ENCODE measurements at regions not wholly inside any gene's neighbourhood (a gene's known extent, or its start where the extent isn't known, plus 50 kb on each side); places are given as distances from the start of the nearest gene placed in this dataset.
A peak's percentile ranks its signal among the peaks of the same experiment; 100 is the strongest.

DNA sequence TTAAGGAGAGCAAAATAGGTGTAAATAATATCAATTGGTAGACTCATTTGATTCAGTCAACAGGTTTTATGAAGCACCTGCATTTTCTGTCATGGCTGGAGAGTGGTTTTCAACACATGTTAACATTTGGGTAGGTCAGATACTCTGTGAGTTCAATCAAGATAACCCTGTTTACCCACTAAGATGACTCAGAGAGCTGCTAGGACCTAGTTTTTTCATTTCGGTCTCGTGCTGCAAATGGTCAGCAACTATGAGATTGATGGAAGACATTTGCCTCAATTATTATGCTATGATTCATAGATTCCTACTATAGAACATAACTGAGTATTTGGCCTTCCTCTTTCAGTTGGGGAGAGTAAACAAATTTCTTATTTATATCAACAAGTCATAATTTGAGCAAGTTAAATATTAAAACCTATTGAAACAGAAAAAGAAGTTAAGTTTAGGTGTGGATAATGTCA, 391.4 kb upstream of the CITED2 start:
- Mint-ChIP-seq H3K4me3 (no peak overlapping the region), H3K27ac (peak overlapping the region; percentile 1 to 43 (median 11)), H3K9me3 (no peaks in the 10 kb centered on the region), H3K4me1 (peaks cover 69% of the 10 kb centered on the region), H3K27me3 (ENCODE audit: low read depth) (no peaks in the 10 kb centered on the region), H3K36me3 (ENCODE audit: low read depth) (no peaks in the 10 kb centered on the region)
- TF ChIP-seq, protein P1, sequence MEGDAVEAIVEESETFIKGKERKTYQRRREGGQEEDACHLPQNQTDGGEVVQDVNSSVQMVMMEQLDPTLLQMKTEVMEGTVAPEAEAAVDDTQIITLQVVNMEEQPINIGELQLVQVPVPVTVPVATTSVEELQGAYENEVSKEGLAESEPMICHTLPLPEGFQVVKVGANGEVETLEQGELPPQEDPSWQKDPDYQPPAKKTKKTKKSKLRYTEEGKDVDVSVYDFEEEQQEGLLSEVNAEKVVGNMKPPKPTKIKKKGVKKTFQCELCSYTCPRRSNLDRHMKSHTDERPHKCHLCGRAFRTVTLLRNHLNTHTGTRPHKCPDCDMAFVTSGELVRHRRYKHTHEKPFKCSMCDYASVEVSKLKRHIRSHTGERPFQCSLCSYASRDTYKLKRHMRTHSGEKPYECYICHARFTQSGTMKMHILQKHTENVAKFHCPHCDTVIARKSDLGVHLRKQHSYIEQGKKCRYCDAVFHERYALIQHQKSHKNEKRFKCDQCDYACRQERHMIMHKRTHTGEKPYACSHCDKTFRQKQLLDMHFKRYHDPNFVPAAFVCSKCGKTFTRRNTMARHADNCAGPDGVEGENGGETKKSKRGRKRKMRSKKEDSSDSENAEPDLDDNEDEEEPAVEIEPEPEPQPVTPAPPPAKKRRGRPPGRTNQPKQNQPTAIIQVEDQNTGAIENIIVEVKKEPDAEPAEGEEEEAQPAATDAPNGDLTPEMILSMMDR (IDR thresholded peaks at IDR 0.05; ENCODE audit: unreplicated experiment in 3 of 3), result no peak

DNA sequence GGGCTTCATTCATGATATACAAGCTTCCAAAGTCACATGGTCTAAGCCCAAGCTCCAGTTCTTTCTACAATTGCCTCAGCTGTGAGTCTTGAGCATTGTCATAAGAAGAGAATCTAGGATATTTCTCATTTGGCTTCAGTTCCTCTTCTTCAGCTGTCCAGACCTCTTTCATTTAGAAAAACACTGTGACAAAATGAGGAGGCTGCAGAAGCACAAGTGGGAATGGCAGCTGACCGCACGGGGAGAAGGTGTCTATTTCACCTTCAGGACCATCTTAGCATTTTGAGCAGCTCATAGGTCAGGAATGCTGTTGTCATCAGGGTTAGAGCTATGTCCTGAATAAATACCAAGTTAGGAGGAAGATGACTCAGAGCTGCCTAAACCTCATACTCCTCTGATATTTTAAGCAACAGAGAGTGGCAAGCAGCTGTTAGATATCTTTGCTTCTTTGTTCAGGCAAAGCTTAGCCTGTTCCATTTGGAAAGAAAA, 390.1 kb upstream of the CITED2 start:
- no peaks in the 10 kb centered on the region for H3K27me3 Mint-ChIP-seq (ENCODE audit: low read depth)
- TF ChIP-seq, protein P1 (IDR thresholded peaks at IDR 0.05; ENCODE audit: unreplicated experiment in 3 of 3), result no peak
- peak overlapping the region in 1 of 3 experiments; percentile 21 for H3K4me3 Mint-ChIP-seq
- no peaks in the 10 kb centered on the region for H3K9me3 Mint-ChIP-seq
- H3K4me1 Mint-ChIP-seq, result peaks cover 76% of the 10 kb centered on the region
- peak overlapping the region; percentile 85 to 90 (median 87) for H3K27ac Mint-ChIP-seq
- no peaks in the 10 kb centered on the region for H3K36me3 Mint-ChIP-seq (ENCODE audit: low read depth)

DNA sequence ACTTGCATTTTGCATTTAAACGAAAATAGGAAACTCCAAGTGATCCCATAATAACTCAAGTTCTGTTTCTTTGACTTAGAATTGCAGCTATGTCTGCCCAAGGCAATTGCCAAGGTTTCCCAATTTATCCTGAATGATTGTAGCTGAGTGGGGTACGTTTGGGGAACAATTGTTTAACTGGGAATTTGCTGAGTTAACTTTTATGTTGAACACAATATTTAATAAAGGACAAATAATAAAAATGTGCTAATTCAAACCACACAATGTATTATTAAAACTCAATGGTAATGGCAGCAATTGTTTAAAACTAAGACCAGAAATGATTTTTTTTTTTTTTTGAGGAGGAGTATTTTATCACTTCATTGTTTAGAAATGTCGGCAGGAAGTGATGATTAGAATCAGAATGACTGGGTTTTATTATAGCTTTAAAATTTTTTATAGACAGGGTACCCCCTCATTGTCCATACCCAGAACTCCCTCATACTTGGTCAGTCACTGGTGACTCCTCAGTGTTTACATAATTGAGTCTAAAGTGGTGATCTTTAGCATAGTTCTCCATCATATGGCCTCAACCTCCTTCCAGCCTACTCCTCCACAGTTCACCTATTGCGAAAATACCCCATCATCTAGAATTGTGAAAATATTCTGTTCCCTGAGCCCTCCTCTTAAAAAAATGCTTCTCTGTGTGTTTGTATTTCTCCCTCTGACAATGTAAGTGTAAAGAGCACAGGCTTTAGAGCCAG, 389.2 kb upstream of the CITED2 start:
- Mint-ChIP-seq H3K4me1 (peaks cover 74% of the 10 kb centered on the region), H3K4me3 (no peak overlapping the region), H3K9me3 (no peaks in the 10 kb centered on the region), H3K27me3 (ENCODE audit: low read depth) (no peaks in the 10 kb centered on the region), H3K36me3 (ENCODE audit: low read depth) (no peaks in the 10 kb centered on the region), H3K27ac (peak overlapping the region; percentile 85 to 90 (median 87))
- TF ChIP-seq, protein P1 (IDR thresholded peaks at IDR 0.05; ENCODE audit: unreplicated experiment in 3 of 3), result no peak

DNA sequence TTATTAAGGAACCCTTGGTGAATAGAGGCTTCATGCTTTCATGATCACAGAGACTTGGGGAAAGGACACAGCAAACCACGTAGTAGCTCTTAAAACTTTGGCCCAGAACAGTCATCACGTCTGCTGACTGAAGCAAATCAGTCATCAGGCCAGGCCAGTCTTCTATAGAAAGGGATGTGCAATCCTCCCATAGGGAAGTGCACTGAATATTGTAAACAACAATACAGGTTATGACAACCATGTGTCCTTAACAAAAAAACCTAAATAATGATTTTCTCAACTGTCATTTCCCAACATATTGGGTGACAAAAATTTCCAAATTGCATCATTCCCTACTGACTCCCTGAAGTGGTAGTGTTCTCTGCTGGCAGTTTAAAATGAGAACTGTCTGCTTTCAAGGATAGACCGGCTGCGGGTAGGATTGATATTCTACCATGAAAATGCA, 388.2 kb upstream of the CITED2 start:
- no peaks in the 10 kb centered on the region for H3K27me3 Mint-ChIP-seq (ENCODE audit: low read depth)
- peaks cover 74% of the 10 kb centered on the region for H3K4me1 Mint-ChIP-seq
- H3K9me3 Mint-ChIP-seq, result no peaks in the 10 kb centered on the region
- H3K4me3 Mint-ChIP-seq, result no peak overlapping the region
- no peaks in the 10 kb centered on the region for H3K36me3 Mint-ChIP-seq (ENCODE audit: low read depth)
- TF ChIP-seq, protein P1 (IDR thresholded peaks at IDR 0.05; ENCODE audit: unreplicated experiment in 3 of 3), result no peak
- peak overlapping the region; percentile 75 to 81 (median 80) for H3K27ac Mint-ChIP-seq

DNA sequence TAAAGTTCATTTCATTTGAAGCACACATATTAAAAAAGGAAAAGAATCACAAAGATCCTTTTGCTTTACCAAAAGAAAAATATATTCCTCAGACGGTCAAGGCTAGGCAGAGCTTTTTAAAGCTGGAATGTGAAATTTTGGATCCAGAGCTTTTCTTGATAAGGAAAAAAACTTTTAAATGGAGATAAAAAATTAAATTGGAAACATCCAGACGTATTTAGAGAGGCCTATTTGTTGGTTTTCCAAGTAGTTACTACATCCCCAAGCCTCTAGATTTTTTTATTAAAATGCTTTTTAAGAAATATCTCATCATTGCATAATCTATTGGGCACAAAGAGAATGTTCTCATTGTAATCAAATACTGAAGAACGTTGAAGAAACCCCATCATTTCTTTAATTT, 385.7 kb upstream of the CITED2 start:
- Mint-ChIP-seq H3K27me3 (ENCODE audit: low read depth) (no peaks in the 10 kb centered on the region), H3K4me1 (peaks cover 70% of the 10 kb centered on the region), H3K9me3 (no peaks in the 10 kb centered on the region), H3K4me3 (no peak overlapping the region), H3K36me3 (ENCODE audit: low read depth) (no peaks in the 10 kb centered on the region), H3K27ac (peak overlapping the region; percentile 8 to 72 (median 38))
- TF ChIP-seq, protein P1 (IDR thresholded peaks at IDR 0.05; ENCODE audit: unreplicated experiment in 3 of 3), result no peak

Measured in nephron (organoid).